H1 (cell line): ENCODE measurements at regions not wholly inside any gene's neighbourhood (a gene's known extent, or its start where the extent isn't known, plus 50 kb on each side); places are given as distances from the start of the nearest gene placed in this dataset.

Experiments used
- CTCF ChIA-PET: fragments of 300-600 bp; sonication (Branson Sonifier 250); formaldehyde crosslinking; loops from one replicate; lab custom pipeline; 2021; ENCODE audit not compliant: partially characterized antibody; lab: Charles Lee
- POLR2A ChIA-PET: fragments of 300-600 bp; sonication (Branson Sonifier 250); formaldehyde crosslinking; loops from one replicate; lab custom pipeline; 2021; ENCODE audit warnings: inconsistent platforms; ENCODE audit not compliant: partially characterized antibody; lab: Charles Lee
- DNase-seq, 2 experiments: peaks; one replicate each; pipeline versions ENCODE4 v3.0.0 to v3.0.0-alpha.2; 2010 to 2022; ENCODE audit warnings: low spot score in 2 of 2, low read depth in 1 of 2, mixed read lengths in 1 of 2
- FAIRE-seq: peaks from 2 replicates; lab custom pipeline; 2011; peaks lifted over from hg19 to GRCh38; lab: Jason Lieb, UNC
- H2AFZ ChIP-seq: 2 replicates; pipeline ENCODE4 v1.8.1; 2012; ENCODE audit warnings: low read length, inconsistent platforms
- H2AK5ac ChIP-seq: 2 replicates; pipeline ENCODE4 v1.6.1; 2013; ENCODE audit warnings: low read depth, low read length
- H2BK120ac ChIP-seq: replicated peaks from 2 replicates; pipeline ENCODE3; 2013; ENCODE audit warnings: low read depth, low read length, inconsistent platforms
- H2BK12ac ChIP-seq: 2 replicates; pipeline ENCODE4 v1.6.1; 2013; ENCODE audit warnings: low read depth, low read length
- H2BK15ac ChIP-seq: 2 replicates; pipeline ENCODE4 v1.6.1; 2013; ENCODE audit warnings: low read length
- H2BK20ac ChIP-seq: 2 replicates; pipeline ENCODE4 v1.6.1; 2013; ENCODE audit warnings: low read length
- H2BK5ac ChIP-seq: 2 replicates; pipeline ENCODE4 v1.6.1; 2013; ENCODE audit warnings: low read depth, low read length
- H3K14ac ChIP-seq: 2 replicates; pipeline ENCODE4 v1.6.1; 2013; ENCODE audit warnings: inconsistent platforms; ENCODE audit not compliant: insufficient read length
- H3K18ac ChIP-seq: 2 replicates; pipeline ENCODE4 v1.6.1; 2013; ENCODE audit warnings: low read length; ENCODE audit errors: extremely low read depth
- H3K23ac ChIP-seq: 2 replicates; pipeline ENCODE4 v1.6.1; 2013; ENCODE audit warnings: inconsistent platforms; ENCODE audit not compliant: insufficient read length
- H3K23me2 ChIP-seq: 2 replicates; pipeline ENCODE4 v1.6.1; 2013; ENCODE audit warnings: low read depth, low read length
- H3K27ac ChIP-seq: 2 replicates; pipeline ENCODE4 v1.6.1; 2011; ENCODE audit warnings: low read depth, low read length, inconsistent platforms
- H3K27me3 ChIP-seq, 4 experiments: replicated peaks in 1 of 4; 1 replicate in 1 of 4; 2 replicates in 3 of 4; pipeline versions ENCODE4 v1.6.1 to v1.8.1; 2011 to 2013; ENCODE audit warnings: low read length in 3 of 4, mild to moderate bottlenecking in 3 of 4, inconsistent platforms in 2 of 4, mixed read lengths in 2 of 4, moderate library complexity in 1 of 4; ENCODE audit not compliant: control insufficient read depth in 3 of 4, insufficient read depth in 3 of 4; ENCODE audit errors: extremely low read depth in 1 of 4
- H3K36me3 ChIP-seq, 4 experiments: 2 replicates each; pipeline versions ENCODE4 v1.6.1 to v1.8.1; 2011 to 2013; ENCODE audit warnings: mild to moderate bottlenecking in 4 of 4, low read length in 3 of 4, moderate library complexity in 2 of 4, control low read depth in 1 of 4, inconsistent platforms in 1 of 4; ENCODE audit not compliant: insufficient read depth in 4 of 4, control insufficient read depth in 2 of 4
- H3K4ac ChIP-seq: replicated peaks from 2 replicates; pipeline ENCODE3; 2013; ENCODE audit warnings: low read length, low read depth, mixed read lengths, inconsistent platforms; ENCODE audit not compliant: insufficient read length
- H3K4me1 ChIP-seq, 4 experiments: replicated peaks in 1 of 4; 1 replicate in 1 of 4; 2 replicates in 3 of 4; pipeline versions ENCODE4 v1.6.1 to v1.8.1; 2011 to 2013; ENCODE audit warnings: low read length in 3 of 4, inconsistent platforms in 2 of 4, mixed read lengths in 1 of 4; ENCODE audit not compliant: insufficient read depth in 4 of 4, control insufficient read depth in 3 of 4
- H3K4me2 ChIP-seq, 2 experiments: 2 replicates each; pipeline versions ENCODE4 v1.6.1 to v1.8.1; 2011 to 2013; ENCODE audit warnings: low read depth in 2 of 2, low read length in 2 of 2, control low read depth in 1 of 2, inconsistent platforms in 1 of 2, mild to moderate bottlenecking in 1 of 2; ENCODE audit not compliant: insufficient read depth in 1 of 2
- H3K4me3 ChIP-seq, 4 experiments: fragments of 200-600, 300-600 bp in 1 of 4; sonication (generic), shearing (Covaris generic), sonication (Bioruptor Twin) in 1 of 4; 2 replicates each; pipeline versions ENCODE4 v1.5.1 to v1.8.1; 2011 to 2016; ENCODE audit warnings: low read length in 4 of 4, low read depth in 3 of 4, control low read depth in 2 of 4, inconsistent platforms in 2 of 4, mild to moderate bottlenecking in 2 of 4, mixed read lengths in 1 of 4, moderate library complexity in 1 of 4; ENCODE audit not compliant: insufficient read depth in 2 of 4; ENCODE audit errors: extremely low read depth in 1 of 4
- H3K56ac ChIP-seq: replicated peaks from 2 replicates; pipeline ENCODE3; 2013; ENCODE audit warnings: low read depth, mild to moderate bottlenecking, mixed read lengths, low read length, inconsistent platforms; ENCODE audit not compliant: insufficient read length
- H3K79me1 ChIP-seq: 2 replicates; pipeline ENCODE4 v1.6.1; 2013; ENCODE audit warnings: low read depth, low read length, control low read depth
- H3K79me2 ChIP-seq, 2 experiments: 2 replicates each; pipeline versions ENCODE4 v1.6.1 to v1.8.1; 2012 to 2013; ENCODE audit warnings: low read length in 2 of 2, mild to moderate bottlenecking in 2 of 2, inconsistent platforms in 1 of 2; ENCODE audit not compliant: insufficient read depth in 2 of 2, control insufficient read depth in 1 of 2
- H3K9ac ChIP-seq, 4 experiments: replicated peaks in 1 of 4; 1 replicate in 1 of 4; 2 replicates in 3 of 4; pipeline versions ENCODE4 v1.6.1 to v1.8.1; 2011 to 2013; ENCODE audit warnings: low read depth in 3 of 4, low read length in 3 of 4, control low read depth in 2 of 4, mild to moderate bottlenecking in 2 of 4, moderate library complexity in 2 of 4, inconsistent platforms in 1 of 4; ENCODE audit errors: extremely low read depth in 1 of 4
- H3K9me3 ChIP-seq, 2 experiments: 2 replicates each; pipeline versions ENCODE4 v1.6.1 to v1.8.1; 2012 to 2013; ENCODE audit warnings: mild to moderate bottlenecking in 2 of 2, moderate library complexity in 2 of 2, control low read depth in 1 of 2, inconsistent platforms in 1 of 2, low read depth in 1 of 2, low read length in 1 of 2, mixed read lengths in 1 of 2; ENCODE audit not compliant: insufficient read depth in 2 of 2
- H4K20me1 ChIP-seq, 2 experiments: replicated peaks in 1 of 2; 2 replicates each; pipeline versions ENCODE3 to v1.8.1; 2011 to 2013; ENCODE audit warnings: inconsistent platforms in 2 of 2, low read length in 2 of 2, mild to moderate bottlenecking in 1 of 2; ENCODE audit not compliant: insufficient read depth in 2 of 2, control insufficient read depth in 1 of 2
- H4K5ac ChIP-seq: 2 replicates; pipeline ENCODE4 v1.6.1; 2013; ENCODE audit warnings: low read length, low read depth, mixed read lengths, inconsistent platforms; ENCODE audit not compliant: insufficient read length
- H4K8ac ChIP-seq: 2 replicates; pipeline ENCODE4 v1.8.0; 2013; ENCODE audit warnings: mild to moderate bottlenecking, moderate library complexity, low read length, inconsistent platforms; ENCODE audit not compliant: insufficient read depth; ENCODE audit errors: extremely low read depth
- H4K91ac ChIP-seq: replicated peaks from 2 replicates; pipeline ENCODE3; 2013; ENCODE audit warnings: low read length, mixed read lengths, inconsistent platforms; ENCODE audit not compliant: insufficient read length
- EGR1 ChIP-seq: IDR thresholded peaks from 2 replicates; pipeline ENCODE4 v1.6.1; 2011; ENCODE audit warnings: low read depth, low read length, borderline replicate concordance
- TBP ChIP-seq: IDR thresholded peaks from 2 replicates; pipeline ENCODE4 v1.6.1; 2011; ENCODE audit warnings: low read depth, low read length, improper control_type of control experiment
- WGBS, 2 experiments: shearing (Covaris generic) in 1 of 2; methylation state at CpG; one replicate each; pipeline versions ENCODE4 v1.1.6 to v1.1.7; 2013 to 2015; ENCODE audit warnings: low lambda C conversion rate in 2 of 2, mixed read lengths in 2 of 2, inconsistent platforms in 1 of 2, low coverage in 1 of 2, missing lambda C conversion rate in 1 of 2; ENCODE audit not compliant: insufficient replicate concordance in 2 of 2, insufficient coverage in 1 of 2, insufficient read length in 1 of 2; ENCODE audit errors: extremely low coverage in 1 of 2, missing lambda C conversion rate in 1 of 2; 5-methylcytosine and 5-hydroxymethylcytosine counted together

DNA sequence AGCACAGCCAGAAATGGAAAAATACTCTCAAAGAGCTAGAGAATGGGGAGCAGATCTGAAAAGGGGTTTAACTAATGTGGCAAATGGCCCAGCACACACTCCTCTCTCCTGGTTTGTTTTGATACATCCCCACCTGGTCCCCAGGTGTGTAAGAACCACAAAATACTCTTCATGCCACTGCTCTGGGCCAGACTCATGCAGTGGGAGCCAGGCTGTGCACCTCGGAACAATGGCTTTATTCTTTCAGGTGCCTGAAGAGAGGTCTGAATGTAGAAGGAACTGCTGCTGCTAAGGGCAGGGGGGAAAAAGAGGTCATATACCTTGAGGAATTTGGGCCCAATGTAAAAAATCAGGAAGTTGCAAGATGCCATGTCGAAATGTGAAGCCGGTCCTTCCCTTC is 123.9 kb upstream of the ADAMTSL1 start:
- Histone ChIP-seq H2BK120ac (no peak overlapping the region), H2AFZ (no peak overlapping the region; the same call in 1 of the 2 replicates), H3K9ac (no peak overlapping the region), H3K79me1 (no peaks in the 10 kb centered on the region), H3K4me2 (no peak overlapping the region), H4K5ac (no peak overlapping the region), H3K18ac (no peak overlapping the region), H3K4me3 (no peak overlapping the region), H3K4ac (no peak overlapping the region), H2BK20ac (no peak overlapping the region), H3K23ac (no peak overlapping the region), H3K36me3 (no peaks in the 10 kb centered on the region), H3K14ac (no peak overlapping the region), H4K8ac (no peak overlapping the region), H3K79me2 (no peaks in the 10 kb centered on the region), H3K9me3 (no peaks in the 10 kb centered on the region), H2BK15ac (no peak overlapping the region), H4K91ac (no peak overlapping the region), H3K4me1 (peaks cover 0 to 2% (median 0%) of the 10 kb centered on the region in 4 experiments; a peak in 1 of 7 replicates), H3K23me2 (no peaks in the 10 kb centered on the region), H3K56ac (no peak overlapping the region), H3K27me3 (no peaks in the 10 kb centered on the region), H3K27ac (no peak overlapping the region), H2BK12ac (no peak overlapping the region), H2AK5ac (no peak overlapping the region), H2BK5ac (no peak overlapping the region), H4K20me1 (no peaks in the 10 kb centered on the region)
- DNase-seq: no peak
- no peak for FAIRE-seq
- POLR2A ChIA-PET: no interaction called here
- WGBS, 2 experiments: 93% methylated on average over 3 of the region's 3 CpGs; no CpG with 5 or more reads in 1 of the 2 experiments
- CTCF ChIA-PET: interaction anchor here (1.1 kb wide), 1 partner anchor 35 kb away, joined by 3 read pairs; no protein-coding TSS in a partner anchor
- TF ChIP-seq EGR1 (no peak), TBP (no peak)
